ENCODE measurements at regions not wholly inside any gene's neighbourhood (a gene's known extent, or its start where the extent isn't known, plus 50 kb on each side); places are given as distances from the start of the nearest gene placed in this dataset.

DNA sequence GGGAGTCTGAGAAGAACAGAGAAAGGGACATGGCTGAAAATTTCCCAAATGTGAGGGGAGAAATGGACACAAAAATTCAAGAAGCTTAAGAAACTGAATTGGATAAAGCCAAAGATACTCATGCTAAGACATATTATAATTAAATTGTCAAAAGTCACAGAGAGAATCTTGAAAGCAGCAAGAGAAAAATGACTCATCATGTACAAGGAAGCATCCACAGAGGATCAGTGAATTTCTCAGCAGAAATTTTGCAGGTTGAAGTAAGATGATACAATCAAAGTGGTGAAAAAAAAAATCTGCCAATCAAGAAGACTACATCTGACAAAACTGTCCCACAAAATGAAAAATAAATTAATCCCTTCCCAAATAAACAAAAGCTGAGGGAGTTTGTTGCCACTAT lies 56.8 kb downstream of the MPP7 start:
- no peak for ATAC-seq
- intact Hi-C loops (cut with micrococcal nuclease) = no loop called here
- Histone ChIP-seq H3K4me1 (ENCODE audit: control insufficient read depth, insufficient read depth, low read length) (peaks cover 4% of the 10 kb centered on the region), H3K27me3 (ENCODE audit: control insufficient read depth, insufficient read depth, low read length) (no peaks in the 10 kb centered on the region), H3K9me3 (ENCODE audit: control insufficient read depth, insufficient read depth, low read length) (no peaks in the 10 kb centered on the region), H3K27ac (ENCODE audit: low read length) (no peak overlapping the region), H3K36me3 (ENCODE audit: control insufficient read depth, insufficient read depth, low read length) (no peaks in the 10 kb centered on the region), H3K4me3 (ENCODE audit: low read length) (no peak overlapping the region)
- Mint-ChIP-seq H3K4me3 (no peak overlapping the region), H3K4me1 (peaks cover 22 to 26% of the 10 kb centered on the region in 2 donors), H3K9me3 (no peaks in the 10 kb centered on the region), H3K27ac (no peak overlapping the region), H3K36me3 (no peaks in the 10 kb centered on the region), H3K27me3 (ENCODE audit: low read depth in 2 of 2) (no peaks in the 10 kb centered on the region)
- TF ChIP-seq, protein P1, sequence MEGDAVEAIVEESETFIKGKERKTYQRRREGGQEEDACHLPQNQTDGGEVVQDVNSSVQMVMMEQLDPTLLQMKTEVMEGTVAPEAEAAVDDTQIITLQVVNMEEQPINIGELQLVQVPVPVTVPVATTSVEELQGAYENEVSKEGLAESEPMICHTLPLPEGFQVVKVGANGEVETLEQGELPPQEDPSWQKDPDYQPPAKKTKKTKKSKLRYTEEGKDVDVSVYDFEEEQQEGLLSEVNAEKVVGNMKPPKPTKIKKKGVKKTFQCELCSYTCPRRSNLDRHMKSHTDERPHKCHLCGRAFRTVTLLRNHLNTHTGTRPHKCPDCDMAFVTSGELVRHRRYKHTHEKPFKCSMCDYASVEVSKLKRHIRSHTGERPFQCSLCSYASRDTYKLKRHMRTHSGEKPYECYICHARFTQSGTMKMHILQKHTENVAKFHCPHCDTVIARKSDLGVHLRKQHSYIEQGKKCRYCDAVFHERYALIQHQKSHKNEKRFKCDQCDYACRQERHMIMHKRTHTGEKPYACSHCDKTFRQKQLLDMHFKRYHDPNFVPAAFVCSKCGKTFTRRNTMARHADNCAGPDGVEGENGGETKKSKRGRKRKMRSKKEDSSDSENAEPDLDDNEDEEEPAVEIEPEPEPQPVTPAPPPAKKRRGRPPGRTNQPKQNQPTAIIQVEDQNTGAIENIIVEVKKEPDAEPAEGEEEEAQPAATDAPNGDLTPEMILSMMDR (IDR thresholded peaks at IDR 0.05) = no peak
- no peak for DNase-seq

DNA sequence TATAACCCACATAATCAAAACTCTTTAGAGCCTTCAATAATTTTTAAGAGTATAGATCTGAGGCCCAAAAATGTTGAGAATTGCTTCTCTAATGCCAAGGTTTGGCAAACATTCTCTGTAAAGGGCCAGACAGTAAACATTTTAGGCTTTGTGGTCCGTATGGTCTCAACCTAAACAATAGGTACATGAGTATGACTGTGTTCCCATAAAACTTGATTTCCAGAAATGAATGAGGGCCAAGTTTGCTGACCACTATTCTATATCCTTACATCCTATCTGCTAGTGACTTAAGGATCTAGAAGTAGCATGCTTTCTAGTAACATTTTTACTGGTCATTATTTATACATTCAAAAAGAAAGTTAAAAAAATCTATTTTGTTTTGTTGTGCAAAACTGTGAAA lies 58.9 kb downstream of the MPP7 start:
- TF ChIP-seq, protein P1 (IDR thresholded peaks at IDR 0.05) = no peak
- no peaks in the 10 kb centered on the region for H3K27me3 ChIP-seq (ENCODE audit: control insufficient read depth, insufficient read depth, low read length)
- H3K36me3 ChIP-seq (ENCODE audit: control insufficient read depth, insufficient read depth, low read length) = no peaks in the 10 kb centered on the region
- DNase-seq = no peak
- intact Hi-C loops (cut with micrococcal nuclease) = loop anchor here (2.0 to 5.0 kb wide), 3 partner anchors 501 to 797 kb away; no protein-coding TSS in a partner anchor
- H3K27me3 Mint-ChIP-seq (ENCODE audit: low read depth in 2 of 2) = no peaks in the 10 kb centered on the region
- peaks cover 4% of the 10 kb centered on the region for H3K4me1 ChIP-seq (ENCODE audit: control insufficient read depth, insufficient read depth, low read length)
- peaks cover 22% of the 10 kb centered on the region in 2 donors for H3K4me1 Mint-ChIP-seq
- no peak overlapping the region for H3K4me3 Mint-ChIP-seq
- ATAC-seq = no peak
- H3K9me3 Mint-ChIP-seq = no peaks in the 10 kb centered on the region
- 100% methylated on average over 1 of the region's 1 CpG for WGBS (ENCODE audit: insufficient coverage)
- H3K27ac Mint-ChIP-seq = no peak overlapping the region
- no peaks in the 10 kb centered on the region for H3K9me3 ChIP-seq (ENCODE audit: control insufficient read depth, insufficient read depth, low read length)
- no peak overlapping the region for H3K27ac ChIP-seq (ENCODE audit: low read length)
- no peak overlapping the region for H3K4me3 ChIP-seq (ENCODE audit: low read length)
- no peaks in the 10 kb centered on the region for H3K36me3 Mint-ChIP-seq

DNA sequence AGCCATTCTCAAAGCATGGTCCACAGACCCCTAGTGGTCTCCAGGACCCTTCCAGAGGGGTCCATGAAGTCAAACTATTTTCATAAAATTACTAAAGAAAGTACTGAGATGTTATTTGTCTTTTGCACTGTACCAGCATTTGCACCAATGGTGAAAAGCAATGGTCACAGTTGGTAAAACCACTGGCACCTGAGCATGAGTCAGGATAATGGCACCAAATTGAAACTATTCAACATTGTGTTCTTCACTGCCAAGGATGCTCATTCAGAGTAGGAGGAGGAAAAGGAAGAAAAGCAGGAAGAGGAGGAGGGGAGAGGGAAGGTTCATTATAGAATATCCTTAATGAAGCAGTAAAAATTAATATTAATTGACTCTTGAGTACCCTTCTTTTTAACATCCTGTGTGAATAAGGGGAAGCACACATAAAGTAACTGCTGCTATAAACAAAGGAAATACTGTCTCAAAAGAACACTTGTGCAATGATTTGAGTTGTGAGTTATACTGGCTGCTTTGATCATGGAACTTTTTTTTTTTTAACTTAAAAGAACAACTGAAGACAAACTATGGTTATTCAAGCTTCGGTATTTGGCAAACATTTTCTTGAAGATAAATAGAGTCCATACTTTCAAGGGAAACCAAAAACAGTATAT lies 60.2 kb downstream of the MPP7 start:
- Mint-ChIP-seq H3K4me1 (peaks cover 11 to 14% of the 10 kb centered on the region in 2 donors), H3K27ac (peak overlapping the region; percentile 31 to 47), H3K36me3 (no peaks in the 10 kb centered on the region), H3K9me3 (no peaks in the 10 kb centered on the region), H3K4me3 (no peak overlapping the region), H3K27me3 (ENCODE audit: low read depth in 2 of 2) (no peaks in the 10 kb centered on the region)
- H3K4me1 ChIP-seq (ENCODE audit: control insufficient read depth, insufficient read depth, low read length) = no peaks in the 10 kb centered on the region
- no CpG with 5 or more reads among the region's 1 CpG for WGBS (ENCODE audit: insufficient coverage)
- H3K27ac ChIP-seq (ENCODE audit: low read length) = no peak overlapping the region
- intact Hi-C loops (cut with micrococcal nuclease) = loop anchor here (2.0 to 5.0 kb wide), 3 partner anchors 500 to 795 kb away; no protein-coding TSS in a partner anchor
- H3K9me3 ChIP-seq (ENCODE audit: control insufficient read depth, insufficient read depth, low read length) = no peaks in the 10 kb centered on the region
- DNase-seq (peak in 1 of 2 donors; percentile 16), ATAC-seq (peak; percentile 35 to 72 (median 62))
- TF ChIP-seq, protein P1 (IDR thresholded peaks at IDR 0.05) = no peak
- H3K4me3 ChIP-seq (ENCODE audit: low read length) = no peak overlapping the region
- H3K27me3 ChIP-seq (ENCODE audit: control insufficient read depth, insufficient read depth, low read length) = no peaks in the 10 kb centered on the region
- H3K36me3 ChIP-seq (ENCODE audit: control insufficient read depth, insufficient read depth, low read length) = peaks cover 3% of the 10 kb centered on the region

Measured in natural killer cell (primary cell).